Peyer's patch (tissue), 4 donors: ENCODE measurements at regions not wholly inside any gene's neighbourhood (a gene's known extent, or its start where the extent isn't known, plus 50 kb on each side); places are given as distances from the start of the nearest gene placed in this dataset.

Source experiments
- DNase-seq, 3 donors: peaks; one replicate each; pipeline ENCODE4 v3.0.0-alpha.2; 2017 to 2019
- H3K27ac ChIP-seq, 4 donors: fragments of 200-600 bp; sonication (generic); one replicate each; pipeline ENCODE4 v1.5.1; 2016 to 2019
- H3K27me3 ChIP-seq, 2 donors: fragments of 200-600 bp; sonication (generic); one replicate each; pipeline ENCODE4 v1.5.1; 2019
- H3K36me3 ChIP-seq, 3 donors: fragments of 200-600 bp; sonication (generic); one replicate each; pipeline ENCODE4 v1.5.1; 2016 to 2019
- H3K4me1 ChIP-seq, 4 donors: fragments of 200-600 bp; sonication (generic); one replicate each; pipeline ENCODE4 v1.5.1; 2016 to 2019
- H3K4me3 ChIP-seq, 4 donors: fragments of 200-600 bp; sonication (generic); 1 replicate in 3 of 4; 2 replicates in 1 of 4; pipeline ENCODE4 v1.5.1; 2016 to 2019; ENCODE audit warnings: mild to moderate bottlenecking in 1 of 4
- H3K9me3 ChIP-seq, 4 donors: fragments of 200-600 bp; sonication (generic); one replicate each; pipeline ENCODE4 v1.5.1; 2016 to 2019; ENCODE audit warnings: mild to moderate bottlenecking in 1 of 4
- CTCF ChIP-seq, 6 experiments: fragments of 450-650 bp in 4 of 6; fragments of 200-600 bp in 2 of 6; sonication (generic) in 1 of 6; IDR thresholded peaks; one replicate each; pipeline ENCODE4 v1.5.1; 2017 to 2019; ENCODE audit warnings: antibody characterized with exemption in 6 of 6, mild to moderate bottlenecking in 3 of 6, moderate library complexity in 1 of 6
- POLR2A ChIP-seq, 2 donors: fragments of 450-650 bp; IDR thresholded peaks; one replicate each; pipeline ENCODE4 v1.5.1; 2017; ENCODE audit warnings: antibody characterized with exemption in 2 of 2, mild to moderate bottlenecking in 2 of 2, moderate library complexity in 2 of 2

GRCh38 chrX:6456196-6456595 is 78.7 kb downstream of the VCX3A start:
- H3K27ac ChIP-seq = no peak overlapping the region
- H3K4me3 ChIP-seq = no peak overlapping the region
- H3K36me3 ChIP-seq = no peaks in the 10 kb centered on the region
- H3K9me3 ChIP-seq = no peaks in the 10 kb centered on the region
- H3K4me1 ChIP-seq = no peaks in the 10 kb centered on the region
- DNase-seq = no peak
- TF ChIP-seq CTCF (IDR thresholded peaks at IDR 0.05) (no peak), POLR2A (IDR thresholded peaks at IDR 0.05) (no peak)
- no peaks in the 10 kb centered on the region for H3K27me3 ChIP-seq

- Histone ChIP-seq H3K27ac (no peak overlapping the region), H3K9me3 (no peaks in the 10 kb centered on the region), H3K27me3 (no peaks in the 10 kb centered on the region), H3K4me1 (no peaks in the 10 kb centered on the region), H3K36me3 (no peaks in the 10 kb centered on the region), H3K4me3 (no peak overlapping the region)
- TF ChIP-seq POLR2A (IDR thresholded peaks at IDR 0.05) (no peak), CTCF (IDR thresholded peaks at IDR 0.05) (no peak)
- DNase-seq = no peak
Measured at GRCh38 chrX:6449946-6450345, 85.0 kb downstream of the VCX3A start.

- H3K36me3 ChIP-seq = no peaks in the 10 kb centered on the region
- no peak overlapping the region for H3K27ac ChIP-seq
- H3K4me3 ChIP-seq = no peak overlapping the region
- TF ChIP-seq CTCF (IDR thresholded peaks at IDR 0.05) = no peak
- TF ChIP-seq POLR2A (IDR thresholded peaks at IDR 0.05) = no peak
- no peaks in the 10 kb centered on the region for H3K4me1 ChIP-seq
- no peak for DNase-seq
- H3K27me3 ChIP-seq = no peaks in the 10 kb centered on the region
- no peaks in the 10 kb centered on the region for H3K9me3 ChIP-seq
Measured at GRCh38 chrX:6448003-6448402, 86.9 kb downstream of the VCX3A start.

- no peaks in the 10 kb centered on the region for H3K4me1 ChIP-seq
- H3K36me3 ChIP-seq = no peaks in the 10 kb centered on the region
- DNase-seq = no peak
- no peak overlapping the region for H3K27ac ChIP-seq
- TF ChIP-seq POLR2A (IDR thresholded peaks at IDR 0.05) (no peak), CTCF (IDR thresholded peaks at IDR 0.05) (no peak)
- H3K4me3 ChIP-seq = no peak overlapping the region
- no peaks in the 10 kb centered on the region for H3K9me3 ChIP-seq
- no peaks in the 10 kb centered on the region for H3K27me3 ChIP-seq
Measured at GRCh38 chrX:6446582-6446981, 88.3 kb downstream of the VCX3A start.

GRCh38 chrX:6440648-6441047 is 94.3 kb downstream of the VCX3A start:
- Histone ChIP-seq H3K27me3 (no peaks in the 10 kb centered on the region), H3K27ac (no peak overlapping the region), H3K36me3 (no peaks in the 10 kb centered on the region), H3K4me1 (no peaks in the 10 kb centered on the region), H3K4me3 (no peak overlapping the region), H3K9me3 (no peaks in the 10 kb centered on the region)
- TF ChIP-seq CTCF (IDR thresholded peaks at IDR 0.05) (no peak), POLR2A (IDR thresholded peaks at IDR 0.05) (no peak)
- no peak for DNase-seq

GRCh38 chrX:6432226-6432625 is 102.7 kb downstream of the VCX3A start:
- TF ChIP-seq POLR2A (IDR thresholded peaks at IDR 0.05) = no peak
- no peak for TF ChIP-seq CTCF (IDR thresholded peaks at IDR 0.05)
- H3K4me3 ChIP-seq = no peak overlapping the region
- no peaks in the 10 kb centered on the region for H3K9me3 ChIP-seq
- H3K36me3 ChIP-seq = no peaks in the 10 kb centered on the region
- no peaks in the 10 kb centered on the region for H3K27me3 ChIP-seq
- no peak overlapping the region for H3K27ac ChIP-seq
- no peaks in the 10 kb centered on the region for H3K4me1 ChIP-seq
- no peak for DNase-seq
